T47D (cell line): ENCODE measurements at regions not wholly inside any gene's neighbourhood (a gene's known extent, or its start where the extent isn't known, plus 50 kb on each side); places are given as distances from the start of the nearest gene placed in this dataset.
A peak's percentile ranks its signal among the peaks of the same experiment; 100 is the strongest.
"Not testable (repeated sequence)": the region's sequence is repeated elsewhere in the genome, so short reads cannot be mapped to it uniquely, and the experiment has no call there.

ENCODE experiments used
- DNase-seq, 2 experiments: peaks; one replicate each; pipeline versions ENCODE4 v3.0.0 to v3.0.0-alpha.2; 2011 to 2012; ENCODE audit warnings: low read depth in 1 of 2, low spot score in 1 of 2
- in situ Hi-C: cut with HindIII; loops from 2 replicates; pipeline ENCODE4 v1.10.0; 2016; ENCODE audit warnings: low sequenced_read_pairs, low pct_unique_long_range_greater_than_20kb

DNA sequence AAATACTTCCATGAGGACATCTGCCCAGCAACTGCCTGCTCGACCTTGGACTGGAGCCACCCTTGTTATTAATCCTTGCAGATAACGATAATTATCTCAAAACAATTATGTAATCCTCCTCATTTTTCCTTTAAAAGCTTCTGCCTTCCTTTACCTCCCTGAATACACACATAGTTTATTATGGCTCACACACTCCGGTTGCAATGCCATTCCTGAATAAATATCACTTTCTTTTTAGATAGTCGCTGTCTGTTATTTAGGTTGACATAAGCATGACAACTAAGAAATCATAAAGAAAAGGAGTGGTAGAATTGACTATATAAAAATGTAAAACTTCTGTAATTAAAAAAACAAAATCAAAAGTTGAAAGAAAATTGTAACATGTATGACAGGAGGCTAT, 64.8 kb downstream of the B4GALT7 start:
- in situ Hi-C loops, DNase-seq: not testable (repeated sequence)

DNA sequence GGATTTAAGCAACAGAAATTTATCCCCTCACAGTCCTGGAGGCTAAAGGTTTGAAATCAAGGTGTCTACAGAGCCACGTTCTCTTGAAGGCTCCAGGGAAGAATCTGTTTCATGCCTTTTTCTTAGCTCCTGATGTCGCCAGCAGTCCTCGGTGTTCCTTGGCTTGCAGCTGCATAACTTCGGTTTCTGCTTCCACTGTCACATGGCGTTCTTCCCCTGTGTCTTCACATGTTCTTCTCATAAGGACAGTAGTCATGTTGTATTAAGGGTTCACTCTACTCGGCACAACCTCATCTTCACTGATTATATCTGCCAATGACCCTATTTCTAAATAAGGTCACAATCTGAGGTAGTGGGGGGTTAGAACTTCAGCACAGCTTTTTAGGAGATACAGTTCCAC, 65.2 kb downstream of the B4GALT7 start:
- DNase-seq, in situ Hi-C loops: not testable (repeated sequence)

DNA sequence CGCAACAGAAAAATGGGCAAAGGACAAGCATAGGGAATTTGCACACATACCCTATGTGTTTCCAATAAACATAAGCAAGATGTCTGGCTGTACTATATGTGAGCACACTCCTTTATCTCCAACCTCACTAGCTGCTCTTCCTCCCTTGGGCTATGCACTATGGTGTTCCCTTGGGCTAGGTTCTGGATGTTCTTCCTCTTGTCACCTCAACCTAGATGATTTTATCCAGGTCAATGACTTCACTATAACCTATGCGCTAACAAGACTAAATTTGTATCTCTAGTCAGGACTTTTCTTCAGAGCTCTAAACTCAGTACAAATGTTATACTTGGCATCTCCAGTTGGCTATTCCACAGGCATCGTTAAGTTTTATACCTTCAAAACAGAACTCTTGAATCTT, 66.0 kb downstream of the B4GALT7 start:
- in situ Hi-C loops, DNase-seq: not testable (repeated sequence)

DNA sequence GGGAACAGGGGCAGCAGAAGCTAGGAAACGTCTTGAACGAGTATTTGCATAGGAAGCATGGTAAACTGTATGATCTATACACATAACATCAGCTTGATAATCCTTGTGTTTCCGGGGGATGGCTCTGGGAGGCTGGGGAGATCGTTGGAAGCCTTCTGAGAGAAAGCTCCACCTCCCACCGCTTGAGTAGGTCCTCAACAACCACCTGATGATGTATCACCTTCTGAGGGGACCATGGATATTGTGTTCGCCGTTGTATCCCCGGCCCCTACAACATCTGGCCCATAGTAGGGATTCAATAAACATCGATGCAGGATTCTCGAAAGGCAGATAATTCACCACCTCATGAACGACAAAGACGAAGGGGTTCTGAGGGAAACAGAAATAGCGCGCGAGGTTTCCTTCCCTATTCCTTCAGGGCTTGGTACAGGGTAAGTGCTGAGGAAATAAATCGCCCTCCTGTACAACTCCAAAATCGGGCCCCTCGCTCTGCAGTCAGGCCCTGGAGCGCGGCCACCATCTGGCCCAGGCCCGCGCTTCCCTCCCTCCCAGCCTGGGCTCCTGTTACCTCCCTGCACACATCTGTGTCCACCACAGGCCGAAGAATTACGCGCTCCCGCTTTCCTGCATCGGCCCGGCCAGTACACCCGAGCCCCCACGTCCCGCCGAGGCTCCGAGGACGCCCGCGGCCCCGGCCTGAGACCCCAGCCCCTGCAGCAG, 71.3 kb downstream of the B4GALT7 start:
- in situ Hi-C loops, result not testable (repeated sequence)

DNA sequence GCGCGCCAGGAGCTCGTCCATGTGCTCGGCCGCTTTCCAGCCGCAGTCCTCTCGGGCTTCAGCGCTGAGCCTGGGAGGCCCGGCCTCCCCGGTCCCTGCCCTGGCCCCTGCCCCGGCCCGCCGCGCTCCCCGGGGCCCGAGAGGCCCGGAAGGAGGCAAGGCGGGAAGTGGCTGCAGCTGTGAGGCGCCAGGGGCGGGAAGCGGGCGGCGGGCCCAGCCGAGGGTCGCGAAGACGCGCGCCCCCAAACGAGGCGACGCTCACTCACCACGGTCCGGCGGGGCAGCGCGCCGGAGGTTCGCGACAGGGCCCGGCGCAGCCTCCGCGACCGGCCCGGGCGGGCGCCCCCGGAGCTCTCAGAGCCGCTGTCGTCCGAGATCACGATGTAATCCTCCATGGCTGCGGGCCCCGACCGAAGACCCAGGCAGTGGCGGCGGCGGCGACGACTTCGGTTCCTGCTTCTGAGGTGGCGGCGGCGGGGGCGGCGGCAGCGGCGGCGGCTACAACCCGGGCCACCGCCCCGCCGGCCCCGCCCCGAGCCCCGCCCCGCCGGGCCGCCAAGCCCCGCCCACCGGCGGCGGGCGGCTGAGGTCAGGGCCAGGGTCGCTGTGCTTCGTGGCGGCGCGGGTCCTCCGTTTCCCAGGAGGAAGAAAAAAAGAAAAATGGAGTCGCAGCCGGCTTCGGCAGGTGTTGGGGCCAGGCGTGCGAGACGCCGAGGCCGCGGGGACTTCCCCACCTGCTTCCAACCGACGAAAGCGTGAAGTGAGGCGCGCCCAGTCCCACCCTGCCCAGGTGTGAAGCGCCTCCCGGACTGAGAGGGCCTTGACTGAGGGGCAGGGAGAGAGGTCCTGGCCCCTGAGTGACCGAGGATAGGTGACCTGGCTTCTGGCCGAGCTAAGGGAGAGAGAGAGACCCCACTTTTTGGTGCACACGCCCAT, 72.1 kb downstream of the B4GALT7 start:
- in situ Hi-C loops, result not testable (repeated sequence)
- peak in 1 of 2 experiments; percentile 26 for DNase-seq

More for the DNA sequence above, 71.3 kb downstream of the B4GALT7 start:
- DNase-seq, result not testable (repeated sequence)
